CD4-positive, alpha-beta memory T cell (primary cell): ENCODE measurements at regions not wholly inside any gene's neighbourhood (a gene's known extent, or its start where the extent isn't known, plus 50 kb on each side); places are given as distances from the start of the nearest gene placed in this dataset.
"Not testable (repeated sequence)": the region's sequence is repeated elsewhere in the genome, so short reads cannot be mapped to it uniquely, and the experiment has no call there.

Source experiments
- CTCF ChIA-PET: fragments of 350-600 bp; sonication (Branson Sonifier 250); formaldehyde crosslinking; loops from one replicate; lab custom pipeline; 2021; ENCODE audit warnings: inconsistent platforms; ENCODE audit not compliant: partially characterized antibody; lab: Charles Lee
- POLR2A ChIA-PET: fragments of 350-600 bp; sonication (Branson Sonifier 250); formaldehyde crosslinking; loops from one replicate; lab custom pipeline; 2021; ENCODE audit not compliant: partially characterized antibody; lab: Charles Lee
- DNase-seq, 5 donors: peaks; one replicate each; pipeline versions ENCODE4 v3.0.0 to v3.0.0-alpha.2; 2020 to 2022; ENCODE audit warnings: mixed read lengths in 1 of 5
- H3K27ac ChIP-seq: one replicate; pipeline ENCODE4 v1.7.0; 2013; ENCODE audit warnings: low read depth, low read length
- H3K27me3 ChIP-seq: 2 replicates; pipeline ENCODE4 v1.7.0; 2013; ENCODE audit warnings: mild to moderate bottlenecking, low read length, moderate library complexity; ENCODE audit not compliant: insufficient read depth
- H3K36me3 ChIP-seq: 2 replicates; pipeline ENCODE4 v1.7.0; 2013; ENCODE audit warnings: mild to moderate bottlenecking, low read length, moderate library complexity; ENCODE audit not compliant: insufficient read depth
- H3K4me1 ChIP-seq: 2 replicates; pipeline ENCODE4 v1.7.0; 2013; ENCODE audit warnings: mild to moderate bottlenecking, low read length, moderate library complexity; ENCODE audit not compliant: insufficient read depth
- H3K4me3 ChIP-seq, 2 donors: one replicate each; pipeline ENCODE4 v1.7.0; 2013; ENCODE audit warnings: low read length in 2 of 2, mild to moderate bottlenecking in 1 of 2
- H3K9me3 ChIP-seq, 2 donors: one replicate each; pipeline ENCODE4 v1.7.0; 2013; ENCODE audit warnings: low read length in 2 of 2, control low read depth in 1 of 2; ENCODE audit not compliant: control insufficient read depth in 1 of 2
- H3K27ac Mint-ChIP-seq, 7 donors: one replicate each; pipeline ENCODE4 v1.8.0; 2020 to 2021; ENCODE audit warnings: mixed read lengths in 7 of 7, mild to moderate bottlenecking in 6 of 7, inconsistent platforms in 3 of 7, moderate library complexity in 3 of 7
- H3K27me3 Mint-ChIP-seq, 2 donors: one replicate each; pipeline ENCODE4 v1.8.0; 2020 to 2021; ENCODE audit warnings: mixed read lengths in 2 of 2
- H3K36me3 Mint-ChIP-seq, 2 donors: one replicate each; pipeline ENCODE4 v1.8.0; 2020 to 2021; ENCODE audit warnings: mixed read lengths in 2 of 2, inconsistent platforms in 1 of 2, mild to moderate bottlenecking in 1 of 2
- H3K4me1 Mint-ChIP-seq, 4 donors: one replicate each; pipeline ENCODE4 v1.8.0; 2020 to 2021; ENCODE audit warnings: mixed read lengths in 4 of 4, mild to moderate bottlenecking in 1 of 4
- H3K4me3 Mint-ChIP-seq, 8 donors: one replicate each; pipeline ENCODE4 v1.8.0; 2020 to 2021; ENCODE audit warnings: mixed read lengths in 8 of 8, mild to moderate bottlenecking in 7 of 8, moderate library complexity in 6 of 8, inconsistent platforms in 3 of 8
- H3K9me3 Mint-ChIP-seq, 8 donors: one replicate each; pipeline ENCODE4 v1.8.0; 2020 to 2021; ENCODE audit warnings: mixed read lengths in 8 of 8, mild to moderate bottlenecking in 5 of 8, inconsistent platforms in 3 of 8, moderate library complexity in 1 of 8
- intact Hi-C: fragments of 100-400 bp; cut with micrococcal nuclease; formaldehyde crosslinking; loops from one replicate; pipeline ENCODE4 v1.15.1; 2023

DNA sequence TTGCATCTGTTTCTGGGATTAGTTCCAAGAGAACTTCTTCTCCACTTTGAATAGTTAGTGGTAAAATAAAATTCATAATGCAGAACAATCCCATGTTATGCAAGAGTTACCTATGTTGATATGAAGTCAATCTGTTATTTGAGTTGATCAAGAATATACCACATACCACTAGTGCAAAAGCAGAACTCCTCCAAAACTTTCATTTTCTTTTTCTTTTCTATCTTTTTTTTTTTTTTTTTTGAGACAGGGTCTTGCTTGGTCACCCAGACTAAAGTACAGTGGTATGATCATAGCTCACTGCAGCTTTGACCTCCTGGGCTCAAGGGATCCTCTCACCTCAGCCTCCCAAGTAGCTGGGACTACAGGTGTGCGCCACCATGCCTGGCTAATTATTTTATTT is 78.8 kb upstream of the UMPS start:
- POLR2A ChIA-PET, H3K27me3 Mint-ChIP-seq, intact Hi-C loops: not testable (repeated sequence)

DNA sequence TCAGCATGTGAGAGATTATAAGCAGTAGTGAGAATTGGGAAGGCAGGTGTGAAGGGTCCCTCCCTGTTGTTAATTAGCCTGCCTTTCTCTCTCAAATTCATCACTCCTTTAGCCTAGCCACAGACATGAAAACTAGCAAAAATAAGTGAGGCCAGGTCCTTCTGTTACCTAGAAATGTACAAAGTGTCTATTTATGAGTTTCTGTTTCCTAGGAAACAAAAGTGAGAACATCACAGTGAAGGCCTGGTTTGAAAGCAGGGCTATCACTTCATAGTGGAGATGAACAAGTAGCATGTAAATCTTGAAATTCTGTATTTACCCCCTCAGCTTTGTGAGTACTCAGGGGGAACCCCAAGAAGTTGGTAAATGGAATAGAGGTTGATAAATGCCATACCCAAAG is 78.2 kb upstream of the UMPS start:
- Histone ChIP-seq H3K9me3 (no peaks in the 10 kb centered on the region), H3K4me1 (no peaks in the 10 kb centered on the region), H3K36me3 (no peaks in the 10 kb centered on the region), H3K27ac (no peak overlapping the region), H3K27me3 (no peaks in the 10 kb centered on the region), H3K4me3 (no peak overlapping the region)
- no peaks in the 10 kb centered on the region for H3K27me3 Mint-ChIP-seq
- H3K4me3 Mint-ChIP-seq, result no peak overlapping the region
- intact Hi-C loops, result no loop called here
- H3K4me1 Mint-ChIP-seq, result peaks cover 0 to 2% (median 1%) of the 10 kb centered on the region in 4 donors
- CTCF ChIA-PET, result interaction anchor here (0.6 to 0.7 kb wide), 2 partner anchors 14 to 32 kb away, joined by 3 read pairs; no protein-coding TSS in a partner anchor
- H3K9me3 Mint-ChIP-seq, result peaks cover 0 to 2% (median 0%) of the 10 kb centered on the region in 8 donors
- H3K36me3 Mint-ChIP-seq, result peaks cover 12 to 19% of the 10 kb centered on the region in 2 donors
- DNase-seq, result no peak
- POLR2A ChIA-PET, result interaction anchor here (0.5 kb wide), 1 partner anchor 474 kb away, joined by 3 read pairs; no protein-coding TSS in a partner anchor
- H3K27ac Mint-ChIP-seq, result no peak overlapping the region

More for the DNA sequence above, 78.8 kb upstream of the UMPS start:
- not testable (repeated sequence) for H3K4me3 Mint-ChIP-seq, DNase-seq, H3K4me3 ChIP-seq, H3K36me3 ChIP-seq, H3K9me3 Mint-ChIP-seq, H3K4me1 Mint-ChIP-seq, H3K9me3 ChIP-seq, H3K27ac ChIP-seq, H3K4me1 ChIP-seq, H3K27me3 ChIP-seq
- CTCF ChIA-PET, result interaction anchor here (0.6 to 1.3 kb wide), 2 partner anchors 10 to 33 kb away, joined by 3 read pairs; no protein-coding TSS in a partner anchor
- Mint-ChIP-seq H3K27ac (peak overlapping the region in 1 of 7 donors; percentile 39), H3K36me3 (peaks cover 12 to 19% of the 10 kb centered on the region in 2 donors)

DNA sequence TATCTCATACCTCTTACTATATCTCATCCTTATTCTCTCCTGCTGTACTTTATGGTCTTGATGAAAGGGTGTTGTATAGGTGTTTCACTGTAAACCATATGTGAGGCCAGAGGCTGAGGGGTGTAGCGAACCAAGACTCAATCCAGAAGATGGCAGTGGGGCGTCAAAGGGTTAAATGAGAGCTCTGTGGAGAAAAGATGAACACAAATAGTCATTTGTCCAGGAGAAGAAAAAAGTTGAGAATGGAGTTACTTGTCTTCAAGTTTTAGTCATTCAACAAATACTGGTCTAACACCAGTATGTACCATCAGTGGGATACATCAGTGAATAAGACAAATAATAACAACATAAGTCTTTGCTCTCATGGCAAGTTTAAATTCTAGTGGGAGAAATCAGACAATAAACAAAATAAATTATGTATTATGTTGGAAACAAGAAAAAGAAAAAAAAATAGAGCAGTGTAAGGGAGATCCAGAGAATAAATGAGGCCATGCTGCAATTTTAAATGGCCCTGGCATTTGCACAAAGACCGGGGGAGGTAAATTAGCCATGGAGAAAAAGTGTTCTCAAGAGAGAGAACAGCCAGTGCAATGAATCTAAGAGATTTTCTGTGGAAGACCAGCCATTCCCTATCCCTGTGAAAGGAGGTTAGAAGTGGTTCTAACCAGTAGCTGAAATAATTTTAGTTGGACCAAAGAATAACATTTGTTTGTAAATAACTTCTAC is 77.0 kb upstream of the UMPS start:
- Histone ChIP-seq H3K27me3 (no peaks in the 10 kb centered on the region), H3K27ac (no peak overlapping the region), H3K9me3 (no peaks in the 10 kb centered on the region), H3K4me3 (no peak overlapping the region), H3K36me3 (no peaks in the 10 kb centered on the region), H3K4me1 (no peaks in the 10 kb centered on the region)
- H3K4me1 Mint-ChIP-seq, result peaks cover 0 to 2% (median 0%) of the 10 kb centered on the region in 4 donors
- no peaks in the 10 kb centered on the region for H3K27me3 Mint-ChIP-seq
- no peaks in the 10 kb centered on the region for H3K9me3 Mint-ChIP-seq
- H3K36me3 Mint-ChIP-seq, result peaks cover 19 to 26% of the 10 kb centered on the region in 2 donors
- intact Hi-C loops, result no loop called here
- H3K27ac Mint-ChIP-seq, result no peak overlapping the region
- DNase-seq, result no peak
- ChIA-PET POLR2A (no interaction called here), CTCF (no interaction called here)
- no peak overlapping the region for H3K4me3 Mint-ChIP-seq

DNA sequence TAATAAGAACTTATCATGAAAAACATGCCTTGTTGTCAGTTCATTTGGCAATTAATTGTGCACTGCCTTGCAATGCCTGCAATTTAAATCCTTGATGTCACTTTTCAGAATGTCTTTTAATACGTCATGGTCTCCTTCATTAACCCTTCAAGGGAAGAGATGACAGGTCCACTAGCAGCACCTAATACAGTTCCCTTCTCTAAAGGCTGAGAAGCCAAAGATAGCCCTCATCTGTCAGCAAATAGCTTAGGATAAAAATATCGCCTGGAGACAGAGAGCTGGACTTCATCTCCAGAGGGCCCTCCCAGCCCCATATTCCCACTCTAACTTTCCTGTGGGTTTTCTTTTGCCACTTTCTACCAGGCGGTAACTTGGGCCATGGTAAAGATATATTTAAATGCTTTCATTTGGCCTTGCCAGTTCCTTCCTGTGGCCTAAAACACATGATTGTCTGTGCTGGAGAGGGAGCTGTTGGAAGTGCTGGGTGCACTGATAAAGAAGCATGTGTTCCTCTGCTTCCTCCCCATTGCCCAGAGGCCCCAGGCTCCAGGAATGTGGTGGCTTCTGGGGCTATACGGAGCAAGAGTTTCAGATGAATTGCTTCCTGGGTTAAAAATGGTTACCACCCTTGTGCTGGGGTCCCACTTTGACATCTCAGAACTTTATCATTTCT is 76.3 kb upstream of the UMPS start:
- H3K9me3 Mint-ChIP-seq, result no peaks in the 10 kb centered on the region
- H3K4me3 ChIP-seq, result no peak overlapping the region
- peaks cover 0 to 2% (median 0%) of the 10 kb centered on the region in 4 donors for H3K4me1 Mint-ChIP-seq
- H3K9me3 ChIP-seq, result no peaks in the 10 kb centered on the region
- ChIA-PET CTCF (no interaction called here), POLR2A (no interaction called here)
- intact Hi-C loops, result no loop called here
- H3K4me1 ChIP-seq, result no peaks in the 10 kb centered on the region
- no peak for DNase-seq
- no peak overlapping the region for H3K27ac ChIP-seq
- H3K27me3 ChIP-seq, result no peaks in the 10 kb centered on the region
- no peak overlapping the region for H3K4me3 Mint-ChIP-seq
- peaks cover 22 to 30% of the 10 kb centered on the region in 2 donors for H3K36me3 Mint-ChIP-seq
- no peak overlapping the region for H3K27ac Mint-ChIP-seq
- H3K27me3 Mint-ChIP-seq, result no peaks in the 10 kb centered on the region
- no peaks in the 10 kb centered on the region for H3K36me3 ChIP-seq

DNA sequence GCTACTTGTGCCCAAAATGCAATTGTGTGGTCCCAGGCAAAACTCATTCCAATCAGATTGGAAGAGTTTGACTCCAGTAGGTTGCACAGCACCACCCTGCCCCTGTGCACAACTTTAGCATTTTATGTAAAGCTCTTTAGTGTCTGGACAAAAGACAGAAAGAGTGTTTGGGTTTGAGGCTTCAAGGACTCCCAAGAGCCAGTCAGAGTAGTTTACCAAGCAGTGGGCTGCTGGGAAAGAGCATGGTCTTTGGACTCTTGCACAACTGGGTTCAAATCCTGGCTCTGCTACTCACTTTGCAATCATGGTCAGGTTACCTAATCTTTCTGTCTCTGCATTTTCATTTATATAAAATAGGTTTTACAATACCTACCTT is 75.8 kb upstream of the UMPS start:
- no peaks in the 10 kb centered on the region for H3K9me3 Mint-ChIP-seq
- no peak overlapping the region for H3K27ac Mint-ChIP-seq
- intact Hi-C loops, result no loop called here
- Histone ChIP-seq H3K4me1 (no peaks in the 10 kb centered on the region), H3K27ac (no peak overlapping the region), H3K9me3 (no peaks in the 10 kb centered on the region), H3K27me3 (no peaks in the 10 kb centered on the region), H3K4me3 (no peak overlapping the region), H3K36me3 (no peaks in the 10 kb centered on the region)
- peaks cover 0 to 2% (median 0%) of the 10 kb centered on the region in 4 donors for H3K4me1 Mint-ChIP-seq
- no peak overlapping the region for H3K4me3 Mint-ChIP-seq
- H3K36me3 Mint-ChIP-seq, result peaks cover 22 to 30% of the 10 kb centered on the region in 2 donors
- POLR2A ChIA-PET, result no interaction called here
- CTCF ChIA-PET, result no interaction called here
- DNase-seq, result no peak
- H3K27me3 Mint-ChIP-seq, result no peaks in the 10 kb centered on the region

DNA sequence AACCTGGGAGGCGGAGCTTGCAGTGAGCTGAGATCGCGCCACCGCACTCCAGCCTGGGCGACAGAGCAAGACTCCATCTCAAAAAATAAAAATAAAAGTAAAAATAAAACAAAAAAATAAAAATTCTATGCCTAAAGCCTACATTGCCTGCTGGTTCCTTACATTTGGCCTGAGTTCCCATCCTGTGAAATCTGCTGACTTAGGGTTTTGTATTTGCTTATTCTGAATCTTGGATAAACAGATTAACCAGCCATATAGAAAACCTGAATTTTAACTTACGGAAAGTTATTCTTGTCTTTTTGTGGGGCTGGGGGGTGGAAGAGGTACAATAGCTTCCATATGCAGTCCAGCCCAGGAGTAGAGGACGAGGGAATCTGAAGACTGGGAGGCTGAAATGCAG is 73.7 kb upstream of the UMPS start:
- POLR2A ChIA-PET, result no interaction called here
- H3K27me3 Mint-ChIP-seq, result no peaks in the 10 kb centered on the region
- H3K36me3 Mint-ChIP-seq, result peaks cover 22 to 33% of the 10 kb centered on the region in 2 donors
- Histone ChIP-seq H3K4me1 (no peaks in the 10 kb centered on the region), H3K27ac (no peak overlapping the region), H3K36me3 (no peaks in the 10 kb centered on the region), H3K9me3 (no peaks in the 10 kb centered on the region), H3K27me3 (no peaks in the 10 kb centered on the region), H3K4me3 (no peak overlapping the region)
- no peak overlapping the region for H3K4me3 Mint-ChIP-seq
- CTCF ChIA-PET, result no interaction called here
- intact Hi-C loops, result no loop called here
- peaks cover 0 to 2% (median 0%) of the 10 kb centered on the region in 4 donors for H3K4me1 Mint-ChIP-seq
- H3K27ac Mint-ChIP-seq, result no peak overlapping the region
- H3K9me3 Mint-ChIP-seq, result no peaks in the 10 kb centered on the region
- DNase-seq, result no peak

DNA sequence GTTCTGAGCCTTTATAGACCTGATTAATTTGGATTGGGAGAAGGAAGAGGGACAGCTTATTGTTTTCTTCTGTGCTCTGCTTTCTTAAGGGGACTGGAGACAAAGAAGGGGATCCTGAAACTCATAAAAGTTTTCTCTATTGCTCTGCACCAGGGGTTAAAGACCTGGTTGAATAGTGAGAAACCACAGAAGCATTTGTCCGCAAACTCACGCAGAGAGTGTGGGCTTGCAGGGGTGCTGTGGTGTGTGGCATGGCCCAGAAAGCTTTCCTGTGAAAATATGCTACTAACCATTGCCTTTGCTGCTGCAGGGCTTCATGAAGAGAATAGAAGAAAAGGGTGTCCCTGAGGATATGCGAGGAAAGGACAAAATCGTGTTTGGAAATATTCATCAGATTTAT is 73.1 kb upstream of the UMPS start:
- no peaks in the 10 kb centered on the region for H3K27me3 Mint-ChIP-seq
- peaks cover 0 to 2% (median 0%) of the 10 kb centered on the region in 4 donors for H3K4me1 Mint-ChIP-seq
- ChIA-PET POLR2A (no interaction called here), CTCF (no interaction called here)
- H3K4me3 ChIP-seq, result no peak overlapping the region
- peak overlapping the region in 1 of 7 donors; percentile 72 for H3K27ac Mint-ChIP-seq
- H3K27ac ChIP-seq, result no peak overlapping the region
- peaks cover 26 to 37% of the 10 kb centered on the region in 2 donors for H3K36me3 Mint-ChIP-seq
- H3K4me3 Mint-ChIP-seq, result no peak overlapping the region
- no peak for DNase-seq
- H3K9me3 ChIP-seq, result no peaks in the 10 kb centered on the region
- H3K9me3 Mint-ChIP-seq, result no peaks in the 10 kb centered on the region
- no peaks in the 10 kb centered on the region for H3K36me3 ChIP-seq
- no peaks in the 10 kb centered on the region for H3K4me1 ChIP-seq
- H3K27me3 ChIP-seq, result no peaks in the 10 kb centered on the region
- intact Hi-C loops, result no loop called here
